Esophagus squamous epithelium (tissue), 4 donors: ENCODE measurements at regions not wholly inside any gene's neighbourhood (a gene's known extent, or its start where the extent isn't known, plus 50 kb on each side); places are given as distances from the start of the nearest gene placed in this dataset.

ENCODE experiments used
- CTCF ChIP-seq, 6 experiments: fragments of 450-650 bp in 4 of 6; fragments of 200-600 bp in 2 of 6; sonication (generic) in 2 of 6; IDR thresholded peaks; one replicate each; pipeline ENCODE4 v1.5.1; 2016 to 2019; ENCODE audit warnings: antibody characterized with exemption in 6 of 6, mild to moderate bottlenecking in 4 of 6, moderate library complexity in 4 of 6
- POLR2A ChIP-seq, 4 donors: fragments of 450-650 bp; IDR thresholded peaks; one replicate each; pipeline ENCODE4 v1.6.1; 2017; ENCODE audit warnings: antibody characterized with exemption in 4 of 4, mild to moderate bottlenecking in 4 of 4, moderate library complexity in 3 of 4

- TF ChIP-seq CTCF (IDR thresholded peaks at IDR 0.05) (no peak), POLR2A (IDR thresholded peaks at IDR 0.05) (no peak)
Measured at GRCh38 chr17:70323269-70323668, 153.9 kb downstream of the KCNJ2 start.
